HG03175 (cell line): ENCODE measurements at regions not wholly inside any gene's neighbourhood (a gene's known extent, or its start where the extent isn't known, plus 50 kb on each side); places are given as distances from the start of the nearest gene placed in this dataset.

ENCODE experiments used
- ATAC-seq: cut with Tn5 transposase; IDR thresholded peaks from one replicate; pipeline ENCODE4 v1.9.1; 2021; ENCODE audit warnings: mild to moderate bottlenecking, moderate library complexity; ENCODE audit not compliant: unreplicated experiment

GRCh38 chr5:124156415-124156996 is 589.9 kb downstream of the ZNF608 start:
- no peak for ATAC-seq

- ATAC-seq: no peak
These were observed 591.7 kb downstream of the ZNF608 start for GRCh38 chr5:124154714-124155113.

- no peak for ATAC-seq
These were observed 592.9 kb downstream of the ZNF608 start for GRCh38 chr5:124153588-124153987.

- ATAC-seq: no peak
These were observed 597.9 kb downstream of the ZNF608 start for GRCh38 chr5:124148574-124148973.

GRCh38 chr5:124140060-124140459 is 606.4 kb downstream of the ZNF608 start:
- ATAC-seq: no peak

GRCh38 chr5:124139477-124139876 is 607.0 kb downstream of the ZNF608 start:
- no peak for ATAC-seq

GRCh38 chr5:124136609-124137008 is 609.8 kb downstream of the ZNF608 start:
- no peak for ATAC-seq

- no peak for ATAC-seq
These were observed 611.5 kb downstream of the ZNF608 start for GRCh38 chr5:124134941-124135340.

GRCh38 chr5:124133406-124133805 is 613.0 kb downstream of the ZNF608 start:
- ATAC-seq: no peak

GRCh38 chr5:124132843-124133242 is 613.6 kb downstream of the ZNF608 start:
- no peak for ATAC-seq

GRCh38 chr5:124131466-124131865 is 615.0 kb downstream of the ZNF608 start:
- no peak for ATAC-seq

- ATAC-seq: no peak
These were observed 615.6 kb downstream of the ZNF608 start for GRCh38 chr5:124130816-124131215.

GRCh38 chr5:124128867-124129266 is 616.9 kb downstream of the CSNK1G3 start:
- no peak for ATAC-seq

GRCh38 chr5:124126504-124127217 is 614.7 kb downstream of the CSNK1G3 start:
- ATAC-seq: peak; percentile 86

- no peak for ATAC-seq
These were observed 612.8 kb downstream of the CSNK1G3 start for GRCh38 chr5:124124711-124125229.

- no peak for ATAC-seq
These were observed 609.2 kb downstream of the CSNK1G3 start for GRCh38 chr5:124121198-124121597.

- no peak for ATAC-seq
These were observed 602.9 kb downstream of the CSNK1G3 start for GRCh38 chr5:124114911-124115310.

- no peak for ATAC-seq
These were observed 599.9 kb downstream of the CSNK1G3 start for GRCh38 chr5:124111886-124112285.

- ATAC-seq: no peak
These were observed 599.0 kb downstream of the CSNK1G3 start for GRCh38 chr5:124110942-124111341.

GRCh38 chr5:124105326-124105725 is 593.3 kb downstream of the CSNK1G3 start:
- ATAC-seq: no peak

GRCh38 chr5:124104821-124105220 is 592.8 kb downstream of the CSNK1G3 start:
- ATAC-seq: no peak

GRCh38 chr5:124104344-124104743 is 592.4 kb downstream of the CSNK1G3 start:
- no peak for ATAC-seq
